Neural progenitor cell (in vitro differentiated cells): ENCODE measurements at regions not wholly inside any gene's neighbourhood (a gene's known extent, or its start where the extent isn't known, plus 50 kb on each side); places are given as distances from the start of the nearest gene placed in this dataset.

Experiments
- CTCF ChIP-seq: fragments of 200-600 bp; sonication (generic); IDR thresholded peaks from 2 replicates; pipeline ENCODE4 v1.5.1; 2017; ENCODE audit warnings: antibody characterized with exemption, mild to moderate bottlenecking
- EZH2 ChIP-seq: fragments of 200-600 bp; sonication (generic); IDR thresholded peaks from 2 replicates; pipeline ENCODE4 v1.6.1; 2017; ENCODE audit warnings: antibody characterized with exemption, mild to moderate bottlenecking, moderate library complexity

GRCh38 chr1:86260476-86260875 is 103.9 kb upstream of the COL24A1 start:
- TF ChIP-seq EZH2 = no peak
- TF ChIP-seq CTCF = no peak
